GM12878 (cell line): ENCODE measurements at regions not wholly inside any gene's neighbourhood (a gene's known extent, or its start where the extent isn't known, plus 50 kb on each side); places are given as distances from the start of the nearest gene placed in this dataset.

Experiments
- ATAC-seq: fragments of 200-7000 bp; cut with Tn5 transposase; 3 replicates; pipeline ENCODE4 v1.9.1; 2020; ENCODE audit warnings: mild to moderate bottlenecking, moderate library complexity
- BruUV-seq: library from RNA; stranded (reverse); fragments of 400-500 nt; replicated peaks from 2 replicates; lab custom pipeline; 2021; lab: Mats Ljungman, UMichigan
- CTCF ChIA-PET: fragments of 300-600 bp; sonication (Branson Sonifier 250); formaldehyde crosslinking; extraction: SDS; loops from one replicate; lab custom pipeline; 2021; ENCODE audit warnings: inconsistent platforms; lab: Yijun Ruan, JAX
- POLR2A ChIA-PET: fragments of 350-600 bp; formaldehyde crosslinking; extraction: SDS; loops from one replicate; lab custom pipeline; 2021; ENCODE audit warnings: inconsistent platforms; lab: Charles Lee
- RAD21 ChIA-PET: fragments of 300-600 bp; sonication (Branson Sonifier 250); formaldehyde crosslinking; loops from one replicate; lab custom pipeline; 2023; ENCODE audit warnings: antibody characterized with exemption; ENCODE audit not compliant: unreplicated experiment; lab: Charles Lee
- SMC1A ChIA-PET: fragments of 300-600 bp; sonication (Branson Sonifier 250); formaldehyde crosslinking; loops from one replicate; lab custom pipeline; 2023; ENCODE audit not compliant: unreplicated experiment, uncharacterized antibody; lab: Charles Lee
- DNase-seq: peaks from one replicate; pipeline ENCODE4 v3.0.0-alpha.2; 2011; ENCODE audit warnings: low read depth, low spot score
- FAIRE-seq: peaks from 3 replicates; lab custom pipeline; 2011; peaks lifted over from hg19 to GRCh38; lab: Jason Lieb, UNC
- H2AFZ ChIP-seq: 2 replicates; pipeline ENCODE4 v1.6.0; 2011; ENCODE audit warnings: low read depth, low read length, control low read depth; ENCODE audit not compliant: control insufficient read depth
- H3K27ac ChIP-seq: 2 replicates; pipeline ENCODE4 v1.5.1; 2011; ENCODE audit warnings: control low read depth; ENCODE audit not compliant: control insufficient read depth, insufficient read depth
- H3K27me3 ChIP-seq, 2 experiments: replicated peaks in 1 of 2; 2 replicates each; pipeline versions ENCODE4 v1.6.0 to v1.6.1; 2011; ENCODE audit warnings: low read length in 1 of 2; ENCODE audit not compliant: control insufficient read depth in 2 of 2, insufficient read depth in 2 of 2
- H3K36me3 ChIP-seq, 2 experiments: 2 replicates each; pipeline ENCODE4 v1.5.1; 2011; ENCODE audit warnings: low read length in 1 of 2; ENCODE audit not compliant: control insufficient read depth in 2 of 2, insufficient read depth in 2 of 2
- H3K4me1 ChIP-seq: 2 replicates; pipeline ENCODE4 v1.6.1; 2011; ENCODE audit warnings: mild to moderate bottlenecking, low read length, moderate library complexity, mixed read lengths; ENCODE audit not compliant: control insufficient read depth, insufficient read depth
- H3K4me2 ChIP-seq: 2 replicates; pipeline ENCODE4 v1.6.0; 2011; ENCODE audit warnings: control low read depth; ENCODE audit not compliant: control insufficient read depth, insufficient read depth
- H3K4me3 ChIP-seq: fragments of 200-600 bp; sonication (generic); 2 replicates; pipeline ENCODE4 v1.5.1; 2016
- H3K79me2 ChIP-seq: 2 replicates; pipeline ENCODE4 v1.6.0; 2011; ENCODE audit warnings: low read length; ENCODE audit not compliant: control insufficient read depth, insufficient read depth
- H3K9ac ChIP-seq: 2 replicates; pipeline ENCODE4 v1.8.0; 2011; ENCODE audit warnings: low read length, control low read depth, mixed read lengths; ENCODE audit not compliant: control insufficient read depth, insufficient read depth
- H3K9me3 ChIP-seq: replicated peaks from 3 replicates; pipeline ENCODE4 v1.5.1; 2011; ENCODE audit warnings: mild to moderate bottlenecking, low read length; ENCODE audit not compliant: control insufficient read depth, insufficient read depth
- H4K20me1 ChIP-seq: 2 replicates; pipeline ENCODE4 v1.6.0; 2011; ENCODE audit not compliant: control insufficient read depth, insufficient read depth
- BCLAF1 ChIP-seq: fragments of 450-650 bp; IDR thresholded peaks from 2 replicates; pipeline ENCODE4 v1.6.1; 2017; ENCODE audit warnings: antibody characterized with exemption, mild to moderate bottlenecking, moderate library complexity
- CEBPZ ChIP-seq: fragments of 150-350 bp; IDR thresholded peaks from 2 replicates; pipeline ENCODE4 v1.6.1; 2016; ENCODE audit warnings: low read depth, low read length
- JUNB ChIP-seq: IDR thresholded peaks from 2 replicates; pipeline ENCODE4 v1.6.1; 2016; ENCODE audit warnings: antibody characterized with exemption, mild to moderate bottlenecking
- MAX ChIP-seq: IDR thresholded peaks from 2 replicates; pipeline ENCODE4 v1.6.1; 2012; ENCODE audit warnings: low read depth, low read length, improper control_type of control experiment
- MTA3 ChIP-seq: IDR thresholded peaks from 2 replicates; pipeline ENCODE4 v1.6.1; 2012; ENCODE audit warnings: low read length, inconsistent platforms, borderline replicate concordance
- NFYB ChIP-seq: IDR thresholded peaks from 2 replicates; pipeline ENCODE4 v1.6.1; 2011; ENCODE audit warnings: low read depth, mild to moderate bottlenecking, low read length, improper control_type of control experiment, moderate library complexity; ENCODE audit not compliant: insufficient read depth
- PAX8 ChIP-seq: fragments of 450-650 bp; IDR thresholded peaks from 2 replicates; pipeline ENCODE4 v1.6.1; 2017; ENCODE audit warnings: mild to moderate bottlenecking, moderate library complexity
- SMARCA5 ChIP-seq: fragments of 450-650 bp; IDR thresholded peaks from 2 replicates; pipeline ENCODE4 v1.6.1; 2017; ENCODE audit warnings: mild to moderate bottlenecking
- SP1 ChIP-seq: IDR thresholded peaks from one replicate; pipeline ENCODE4 v1.6.1; 2011; ENCODE audit warnings: low read depth, low read length
- TARDBP ChIP-seq: IDR thresholded peaks from 2 replicates; pipeline ENCODE4 v1.6.1; 2016; ENCODE audit warnings: borderline replicate concordance
- ZNF207 ChIP-seq: fragments of 450-650 bp; IDR thresholded peaks from 2 replicates; pipeline ENCODE4 v1.6.1; 2014; ENCODE audit warnings: antibody characterized with exemption, mild to moderate bottlenecking, borderline replicate concordance
- WGBS: methylation state at CpG from one replicate; pipeline ENCODE4 v1.1.6; 2016; ENCODE audit warnings: low lambda C conversion rate; ENCODE audit not compliant: insufficient replicate concordance, insufficient coverage; ENCODE audit errors: missing lambda C conversion rate; 5-methylcytosine and 5-hydroxymethylcytosine counted together
- in situ Hi-C: fragments of 300-500 bp; cut with MboI; formaldehyde crosslinking; loops from 9 replicates; pipeline ENCODE4 v1.14.3; 2018; ENCODE audit warnings: mixed read lengths
- intact Hi-C: fragments of 100-400 bp; cut with micrococcal nuclease; formaldehyde crosslinking; loops from one replicate; pipeline ENCODE4 v1.14.2; 2022; ENCODE audit not compliant: unreplicated experiment

- POLR2A ChIA-PET = no interaction called here
- Histone ChIP-seq H3K4me3 (no peak overlapping the region), H3K4me1 (no peaks in the 10 kb centered on the region), H3K79me2 (no peaks in the 10 kb centered on the region), H3K27me3 (no peaks in the 10 kb centered on the region), H3K9me3 (no peaks in the 10 kb centered on the region; the same call in 2 of the 3 replicates), H2AFZ (no peak overlapping the region), H3K27ac (no peak overlapping the region), H3K36me3 (no peaks in the 10 kb centered on the region), H4K20me1 (no peaks in the 10 kb centered on the region), H3K4me2 (no peak overlapping the region), H3K9ac (no peak overlapping the region)
- in situ Hi-C loops = no loop called here
- TF ChIP-seq TARDBP (no peak), MTA3 (no peak), NFYB (peak; percentile 56)
- DNase-seq (no peak), ATAC-seq (no peak), FAIRE-seq (no peak)
- RAD21 ChIA-PET = no interaction called here
- SMC1A ChIA-PET = interaction anchor here (0.8 kb wide), 1 partner anchor 8 kb away, joined by 3 read pairs; no protein-coding TSS in a partner anchor
- no TSS peak for BruUV-seq
- intact Hi-C loops = loop anchor here (10.0 kb wide), 1 partner anchor 1417 kb away; no protein-coding TSS in a partner anchor
- CTCF ChIA-PET = interaction anchor here (0.6 to 0.8 kb wide), 2 partner anchors 50 to 999 kb away, joined by 3 read pairs; no protein-coding TSS in a partner anchor
- WGBS = 65% methylated on average over 5 of the region's 5 CpGs
Measured at GRCh38 chr13:22937953-22938352, 242.8 kb upstream of the SGCG start.

- 78% methylated on average over 22 of the region's 22 CpGs for whole genome bisulfite sequencing
- intact Hi-C loops (loop anchor here (10.0 kb wide), 1 partner anchor 1416 kb away; no protein-coding TSS in a partner anchor), in situ Hi-C loops (no loop called here)
- Histone ChIP-seq H3K9me3 (no peaks in the 10 kb centered on the region; the same call in 2 of the 3 replicates), H3K79me2 (no peaks in the 10 kb centered on the region), H3K4me1 (no peaks in the 10 kb centered on the region), H3K4me2 (no peak overlapping the region), H3K9ac (no peak overlapping the region), H2AFZ (no peak overlapping the region), H3K27ac (no peak overlapping the region), H3K4me3 (no peak overlapping the region), H3K27me3 (no peaks in the 10 kb centered on the region), H4K20me1 (no peaks in the 10 kb centered on the region), H3K36me3 (no peaks in the 10 kb centered on the region)
- ATAC-seq = no peak
- no peak for DNase-seq
- FAIRE-seq = no peak
- RAD21 ChIA-PET = no interaction called here
- SMC1A ChIA-PET = no interaction called here
- no TSS peak for BruUV-seq
- POLR2A ChIA-PET = no interaction called here
- CTCF ChIA-PET = no interaction called here
- TF ChIP-seq ZNF207 (no peak), JUNB (no peak), SP1 (no peak), MAX (no peak), PAX8 (no peak), BCLAF1 (no peak), SMARCA5 (no peak), CEBPZ (no peak)
Measured at GRCh38 chr13:22938576-22938975, 242.2 kb upstream of the SGCG start.
